ENCODE measurements at regions not wholly inside any gene's neighbourhood (a gene's known extent, or its start where the extent isn't known, plus 50 kb on each side); places are given as distances from the start of the nearest gene placed in this dataset.

DNA sequence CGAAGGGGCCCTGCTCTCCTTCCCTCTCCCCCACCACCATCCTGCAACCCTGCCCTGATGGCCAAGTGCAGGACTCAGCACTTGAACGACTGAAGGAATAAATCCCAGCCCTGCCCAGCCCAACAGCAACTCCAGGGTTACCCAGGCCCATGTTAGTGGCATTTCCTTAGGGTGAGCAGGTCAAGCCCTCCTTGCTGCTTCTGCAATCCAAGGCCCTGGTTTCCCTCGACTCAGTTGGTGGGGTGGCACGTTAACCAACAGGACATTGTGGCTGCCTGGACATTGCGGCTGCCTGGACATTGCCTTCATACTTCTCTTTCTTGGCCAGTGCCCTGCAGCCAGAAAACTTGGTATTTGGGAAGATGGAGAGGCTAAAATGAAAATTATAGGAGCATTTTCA, 141.4 kb downstream of the TRIM29 start:
- H3K36me3 Mint-ChIP-seq, result no peaks in the 10 kb centered on the region
- POLR2A ChIA-PET (ENCODE audit: partially characterized antibody), result no interaction called here
- H3K27me3 ChIP-seq (ENCODE audit: insufficient read depth, low read length), result no peaks in the 10 kb centered on the region
- no peaks in the 10 kb centered on the region for H3K9me3 ChIP-seq (ENCODE audit: control insufficient read depth in 1 of 2, low read length in 2 of 2)
- no peak overlapping the region for H3K27ac ChIP-seq (ENCODE audit: low read depth, low read length)
- no peaks in the 10 kb centered on the region for H3K4me1 Mint-ChIP-seq
- H3K36me3 ChIP-seq (ENCODE audit: insufficient read depth, low read length), result no peaks in the 10 kb centered on the region
- intact Hi-C loops (cut with micrococcal nuclease), result no loop called here
- no peak for DNase-seq
- H3K9me3 Mint-ChIP-seq, result peaks cover 0 to 14% (median 2%) of the 10 kb centered on the region in 8 donors
- no peak overlapping the region for H3K4me3 ChIP-seq (ENCODE audit: low read length in 2 of 2)
- no peak overlapping the region for H3K4me3 Mint-ChIP-seq
- peaks cover 2 to 3% of the 10 kb centered on the region in 2 donors for H3K27me3 Mint-ChIP-seq
- no peaks in the 10 kb centered on the region for H3K4me1 ChIP-seq (ENCODE audit: insufficient read depth, low read length)
- CTCF ChIA-PET (ENCODE audit: partially characterized antibody), result no interaction called here
- H3K27ac Mint-ChIP-seq, result peak overlapping the region in 1 of 7 donors; percentile 7

DNA sequence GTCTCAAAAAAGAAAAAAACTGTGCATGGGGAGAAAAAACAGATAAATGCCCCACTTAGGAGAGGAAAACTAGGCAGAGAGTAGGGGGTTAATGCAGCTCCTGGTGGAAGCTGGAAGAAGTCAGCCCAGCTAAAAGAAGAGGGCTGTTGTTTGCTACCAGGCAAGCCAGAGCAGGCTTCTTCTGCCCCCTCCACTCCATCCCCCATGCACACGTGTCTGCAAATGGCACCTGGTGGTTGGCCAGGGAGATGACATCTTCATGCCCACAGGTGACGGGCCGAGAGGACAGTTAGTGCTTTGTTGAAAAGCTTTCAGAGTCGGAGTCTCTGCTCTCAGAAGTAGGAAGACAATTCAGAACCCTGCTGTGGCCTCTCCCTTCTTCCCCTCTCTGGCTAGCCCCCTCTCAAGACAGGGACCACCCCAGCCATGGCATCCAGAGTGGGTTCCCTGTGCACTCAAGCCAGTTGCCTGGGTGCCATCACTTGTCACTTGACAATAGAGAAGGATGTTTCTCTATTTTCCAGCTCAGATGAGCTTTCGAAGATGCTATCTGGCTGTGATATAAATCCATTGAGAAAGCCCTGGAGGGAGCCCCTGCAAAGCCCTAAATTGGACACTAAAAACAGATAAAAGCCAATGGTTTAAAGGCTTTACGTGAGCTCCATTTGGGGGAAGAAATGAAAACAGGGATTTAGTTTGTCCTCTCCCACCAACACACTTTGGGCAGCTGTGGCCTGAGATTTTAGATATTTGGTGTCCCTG, 142.0 kb downstream of the TRIM29 start:
- H3K9me3 ChIP-seq (ENCODE audit: control insufficient read depth in 1 of 2, low read length in 2 of 2), result no peaks in the 10 kb centered on the region
- POLR2A ChIA-PET (ENCODE audit: partially characterized antibody), result no interaction called here
- no peaks in the 10 kb centered on the region for H3K36me3 ChIP-seq (ENCODE audit: insufficient read depth, low read length)
- Mint-ChIP-seq H3K4me1 (no peaks in the 10 kb centered on the region), H3K27me3 (peaks cover 2 to 3% of the 10 kb centered on the region in 2 donors), H3K9me3 (peaks cover 0 to 14% (median 2%) of the 10 kb centered on the region in 8 donors), H3K27ac (no peak overlapping the region), H3K36me3 (no peaks in the 10 kb centered on the region), H3K4me3 (no peak overlapping the region)
- no peaks in the 10 kb centered on the region for H3K4me1 ChIP-seq (ENCODE audit: insufficient read depth, low read length)
- no peaks in the 10 kb centered on the region for H3K27me3 ChIP-seq (ENCODE audit: insufficient read depth, low read length)
- CTCF ChIA-PET (ENCODE audit: partially characterized antibody), result no interaction called here
- no peak for DNase-seq
- H3K27ac ChIP-seq (ENCODE audit: low read depth, low read length), result no peak overlapping the region
- H3K4me3 ChIP-seq (ENCODE audit: low read length in 2 of 2), result no peak overlapping the region
- intact Hi-C loops (cut with micrococcal nuclease), result no loop called here

DNA sequence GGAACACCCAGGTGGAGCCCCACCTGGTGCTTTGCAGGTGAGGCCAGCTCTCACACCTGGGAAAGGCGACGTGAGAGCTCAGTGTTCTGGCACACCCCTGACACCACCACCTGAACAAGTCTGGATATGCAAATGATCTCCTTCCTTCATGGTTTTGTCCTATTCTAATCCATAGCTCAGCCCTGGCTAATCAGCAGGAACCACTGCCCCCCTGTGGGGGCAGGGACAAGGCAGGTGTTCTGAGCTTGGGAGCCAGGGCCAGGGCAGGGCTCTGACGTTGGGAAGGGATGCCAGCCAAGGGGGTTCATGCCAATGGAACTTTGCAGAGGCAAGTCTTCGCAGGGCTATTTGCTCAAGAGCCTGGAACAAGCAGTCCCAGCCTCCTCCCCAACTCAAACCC, 144.2 kb downstream of the TRIM29 start:
- H3K4me1 Mint-ChIP-seq, result no peaks in the 10 kb centered on the region
- H3K27me3 Mint-ChIP-seq, result peaks cover 7 to 8% of the 10 kb centered on the region in 2 donors
- H3K9me3 Mint-ChIP-seq, result peaks cover 0 to 6% (median 0%) of the 10 kb centered on the region in 8 donors
- Histone ChIP-seq H3K4me1 (ENCODE audit: insufficient read depth, low read length) (no peaks in the 10 kb centered on the region), H3K27me3 (ENCODE audit: insufficient read depth, low read length) (no peaks in the 10 kb centered on the region), H3K9me3 (ENCODE audit: control insufficient read depth in 1 of 2, low read length in 2 of 2) (no peaks in the 10 kb centered on the region), H3K4me3 (ENCODE audit: low read length in 2 of 2) (no peak overlapping the region), H3K27ac (ENCODE audit: low read depth, low read length) (no peak overlapping the region), H3K36me3 (ENCODE audit: insufficient read depth, low read length) (no peaks in the 10 kb centered on the region)
- intact Hi-C loops (cut with micrococcal nuclease), result no loop called here
- H3K27ac Mint-ChIP-seq, result no peak overlapping the region
- CTCF ChIA-PET (ENCODE audit: partially characterized antibody), result no interaction called here
- no peak overlapping the region for H3K4me3 Mint-ChIP-seq
- POLR2A ChIA-PET (ENCODE audit: partially characterized antibody), result no interaction called here
- H3K36me3 Mint-ChIP-seq, result no peaks in the 10 kb centered on the region
- no peak for DNase-seq

DNA sequence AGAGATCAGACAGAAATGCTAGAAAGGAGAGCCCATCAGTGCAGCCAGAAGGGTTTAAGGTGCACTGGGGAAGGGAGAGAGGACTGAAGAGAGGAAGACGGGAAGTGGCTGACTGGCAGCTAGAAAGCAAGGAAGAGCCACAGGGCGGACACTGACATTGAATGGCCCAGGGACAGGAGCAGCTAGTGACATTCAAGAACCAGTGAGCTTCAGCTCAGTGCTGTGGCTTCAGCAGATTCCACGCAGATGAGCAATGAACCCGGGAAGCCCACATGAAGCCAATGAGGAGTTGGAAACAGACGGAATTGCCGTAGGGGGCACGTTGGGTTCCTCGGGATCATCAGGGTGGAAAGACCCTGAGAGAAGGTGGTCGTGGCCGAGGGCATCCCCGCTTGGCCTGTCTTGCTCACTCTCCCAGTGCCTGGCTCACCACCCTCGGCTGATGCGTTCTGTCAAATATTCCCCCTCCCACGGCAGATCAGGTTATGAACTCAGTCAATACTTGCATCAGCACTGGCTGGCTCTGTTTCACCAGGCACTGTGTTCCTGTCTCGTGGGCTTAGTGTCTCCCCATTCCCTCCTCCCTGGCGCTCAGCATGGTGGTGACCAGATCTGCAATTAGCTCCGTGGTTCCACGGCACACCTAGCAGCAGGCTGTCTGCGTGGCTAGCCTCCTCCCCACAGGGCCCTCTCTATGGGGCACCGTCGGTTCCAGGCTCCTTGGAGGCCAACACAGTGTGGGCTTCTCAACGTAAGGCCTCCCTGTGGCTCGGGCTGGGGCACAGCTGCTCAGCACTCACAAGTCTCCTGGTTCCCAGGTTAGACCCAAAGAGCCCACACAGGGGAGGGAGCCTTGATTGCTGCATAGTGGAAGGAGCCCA, 145.5 kb downstream of the TRIM29 start:
- Histone ChIP-seq H3K27ac (ENCODE audit: low read depth, low read length) (no peak overlapping the region), H3K36me3 (ENCODE audit: insufficient read depth, low read length) (no peaks in the 10 kb centered on the region), H3K4me3 (ENCODE audit: low read length in 2 of 2) (no peak overlapping the region), H3K4me1 (ENCODE audit: insufficient read depth, low read length) (no peaks in the 10 kb centered on the region), H3K27me3 (ENCODE audit: insufficient read depth, low read length) (no peaks in the 10 kb centered on the region), H3K9me3 (ENCODE audit: control insufficient read depth in 1 of 2, low read length in 2 of 2) (no peaks in the 10 kb centered on the region)
- Mint-ChIP-seq H3K9me3 (peaks cover 0 to 3% (median 0%) of the 10 kb centered on the region in 8 donors), H3K36me3 (no peaks in the 10 kb centered on the region), H3K4me1 (no peaks in the 10 kb centered on the region), H3K27me3 (peaks cover 7 to 16% of the 10 kb centered on the region in 2 donors), H3K27ac (no peak overlapping the region), H3K4me3 (no peak overlapping the region)
- DNase-seq, result no peak
- ChIA-PET POLR2A (ENCODE audit: partially characterized antibody) (no interaction called here), CTCF (ENCODE audit: partially characterized antibody) (no interaction called here)
- intact Hi-C loops (cut with micrococcal nuclease), result no loop called here

DNA sequence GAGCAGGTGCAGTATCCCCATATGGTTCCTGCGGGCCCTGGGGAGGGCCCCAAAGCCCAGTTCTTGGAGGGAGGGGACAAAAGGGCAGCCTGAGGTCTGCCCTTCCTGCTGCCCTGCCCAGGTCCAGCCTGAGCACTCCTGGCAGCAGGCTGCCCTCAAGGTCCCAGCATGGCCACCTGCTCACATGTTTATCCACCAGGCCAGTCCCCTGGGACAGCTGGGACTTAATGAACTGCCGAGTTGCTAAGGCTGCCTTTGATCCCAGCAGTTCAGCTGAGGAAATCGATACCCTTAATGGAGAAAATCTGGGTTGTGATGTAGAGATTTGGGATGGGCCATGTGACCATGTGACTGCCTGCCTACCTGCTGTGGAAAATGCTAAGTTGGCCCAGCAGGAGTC, 146.2 kb downstream of the TRIM29 start:
- H3K27me3 ChIP-seq (ENCODE audit: insufficient read depth, low read length), result no peaks in the 10 kb centered on the region
- ChIA-PET POLR2A (ENCODE audit: partially characterized antibody) (no interaction called here), CTCF (ENCODE audit: partially characterized antibody) (no interaction called here)
- Mint-ChIP-seq H3K4me1 (no peaks in the 10 kb centered on the region), H3K27me3 (peaks cover 7 to 16% of the 10 kb centered on the region in 2 donors), H3K36me3 (no peaks in the 10 kb centered on the region), H3K27ac (no peak overlapping the region), H3K4me3 (no peak overlapping the region), H3K9me3 (peaks cover 0 to 3% (median 0%) of the 10 kb centered on the region in 8 donors)
- no peak overlapping the region for H3K4me3 ChIP-seq (ENCODE audit: low read length in 2 of 2)
- intact Hi-C loops (cut with micrococcal nuclease), result no loop called here
- H3K4me1 ChIP-seq (ENCODE audit: insufficient read depth, low read length), result no peaks in the 10 kb centered on the region
- H3K9me3 ChIP-seq (ENCODE audit: control insufficient read depth in 1 of 2, low read length in 2 of 2), result no peaks in the 10 kb centered on the region
- H3K27ac ChIP-seq (ENCODE audit: low read depth, low read length), result no peak overlapping the region
- no peak for DNase-seq
- H3K36me3 ChIP-seq (ENCODE audit: insufficient read depth, low read length), result no peaks in the 10 kb centered on the region

DNA sequence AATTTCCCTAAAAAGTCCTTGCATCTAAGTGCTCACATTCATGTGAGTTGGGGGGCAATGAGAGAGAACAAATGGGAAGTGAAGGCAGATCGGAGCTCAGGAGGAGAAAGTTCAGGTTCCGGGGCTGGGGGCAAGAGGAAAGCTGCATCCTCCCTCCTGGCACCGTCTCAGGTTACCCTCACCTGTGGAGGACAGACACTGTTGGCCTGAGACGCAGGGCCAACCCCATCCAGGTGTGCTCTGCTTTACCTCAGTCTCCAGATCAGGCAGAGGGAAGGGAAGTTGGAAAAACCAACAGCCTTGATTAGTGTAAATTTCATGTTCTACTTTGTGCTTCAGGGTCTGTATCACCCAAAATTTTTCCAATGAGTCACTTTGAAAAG, 146.9 kb downstream of the TRIM29 start:
- no peaks in the 10 kb centered on the region for H3K4me1 ChIP-seq (ENCODE audit: insufficient read depth, low read length)
- no peak overlapping the region for H3K4me3 Mint-ChIP-seq
- no peaks in the 10 kb centered on the region for H3K36me3 Mint-ChIP-seq
- H3K4me1 Mint-ChIP-seq, result no peaks in the 10 kb centered on the region
- no peak overlapping the region for H3K4me3 ChIP-seq (ENCODE audit: low read length in 2 of 2)
- peaks cover 0 to 3% (median 0%) of the 10 kb centered on the region in 8 donors for H3K9me3 Mint-ChIP-seq
- no peaks in the 10 kb centered on the region for H3K27me3 ChIP-seq (ENCODE audit: insufficient read depth, low read length)
- no peak for DNase-seq
- no peak overlapping the region for H3K27ac Mint-ChIP-seq
- H3K9me3 ChIP-seq (ENCODE audit: control insufficient read depth in 1 of 2, low read length in 2 of 2), result no peaks in the 10 kb centered on the region
- H3K27me3 Mint-ChIP-seq, result peaks cover 7 to 16% of the 10 kb centered on the region in 2 donors
- ChIA-PET CTCF (ENCODE audit: partially characterized antibody) (no interaction called here), POLR2A (ENCODE audit: partially characterized antibody) (no interaction called here)
- no peak overlapping the region for H3K27ac ChIP-seq (ENCODE audit: low read depth, low read length)
- H3K36me3 ChIP-seq (ENCODE audit: insufficient read depth, low read length), result no peaks in the 10 kb centered on the region
- intact Hi-C loops (cut with micrococcal nuclease), result no loop called here

DNA sequence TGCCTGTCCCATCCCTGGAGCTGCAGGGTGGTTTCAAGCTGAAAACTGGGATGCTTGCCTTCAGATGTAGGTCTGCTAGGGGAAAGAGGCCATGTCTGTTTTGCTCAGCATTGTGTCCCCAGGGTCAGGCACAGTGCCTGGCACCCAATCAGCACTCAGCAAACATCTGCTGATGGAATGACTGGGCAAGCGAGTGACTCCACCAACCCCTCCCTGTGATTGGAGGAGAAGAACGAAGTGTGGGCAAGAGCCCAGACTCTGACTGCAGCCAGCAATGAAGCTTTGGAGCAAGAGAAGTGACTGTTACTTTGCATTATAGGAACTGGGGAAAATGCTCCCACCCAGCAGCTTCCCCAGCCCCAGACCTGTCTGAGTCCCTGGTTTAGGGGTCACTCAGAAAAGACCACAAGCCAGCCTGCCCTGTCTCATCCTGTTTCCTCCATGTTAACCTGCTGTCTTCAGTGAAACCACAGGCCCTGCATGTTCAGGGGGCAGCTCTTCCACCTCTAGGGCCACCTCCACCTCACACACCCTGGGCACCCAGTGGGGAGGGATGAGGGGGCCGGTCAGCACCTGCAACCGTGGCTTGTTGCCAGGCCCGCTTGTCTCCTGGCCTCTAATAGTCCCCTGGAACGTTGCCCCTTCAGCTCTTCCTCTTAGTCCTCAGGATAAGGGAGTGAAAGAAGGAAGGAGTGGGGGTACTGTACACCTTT, 147.4 kb downstream of the TRIM29 start:
- H3K36me3 Mint-ChIP-seq, result no peaks in the 10 kb centered on the region
- H3K27ac Mint-ChIP-seq, result no peak overlapping the region
- Histone ChIP-seq H3K9me3 (ENCODE audit: control insufficient read depth in 1 of 2, low read length in 2 of 2) (no peaks in the 10 kb centered on the region), H3K4me1 (ENCODE audit: insufficient read depth, low read length) (no peaks in the 10 kb centered on the region), H3K4me3 (ENCODE audit: low read length in 2 of 2) (no peak overlapping the region), H3K36me3 (ENCODE audit: insufficient read depth, low read length) (no peaks in the 10 kb centered on the region), H3K27ac (ENCODE audit: low read depth, low read length) (no peak overlapping the region), H3K27me3 (ENCODE audit: insufficient read depth, low read length) (no peaks in the 10 kb centered on the region)
- H3K9me3 Mint-ChIP-seq, result peaks cover 0 to 3% (median 0%) of the 10 kb centered on the region in 8 donors
- H3K27me3 Mint-ChIP-seq, result peaks cover 7 to 16% of the 10 kb centered on the region in 2 donors
- CTCF ChIA-PET (ENCODE audit: partially characterized antibody), result no interaction called here
- POLR2A ChIA-PET (ENCODE audit: partially characterized antibody), result no interaction called here
- DNase-seq, result no peak
- H3K4me1 Mint-ChIP-seq, result no peaks in the 10 kb centered on the region
- H3K4me3 Mint-ChIP-seq, result no peak overlapping the region
- intact Hi-C loops (cut with micrococcal nuclease), result no loop called here
